Stomach (tissue), 4 donors: ENCODE measurements at regions not wholly inside any gene's neighbourhood (a gene's known extent, or its start where the extent isn't known, plus 50 kb on each side); places are given as distances from the start of the nearest gene placed in this dataset.

Experiments used
- CTCF ChIP-seq, 7 experiments: fragments of 450-650 bp in 4 of 7; fragments of 200-600 bp in 3 of 7; sonication (generic) in 3 of 7; IDR thresholded peaks; one replicate each; pipeline ENCODE4 v1.5.1; 2016 to 2019; ENCODE audit warnings: antibody characterized with exemption in 7 of 7, control low read depth in 2 of 7, mild to moderate bottlenecking in 1 of 7
- EP300 ChIP-seq: sonication (generic); formaldehyde crosslinking; IDR thresholded peaks from one replicate; pipeline ENCODE4 v1.6.1; 2017; ENCODE audit warnings: antibody characterized with exemption
- POLR2A ChIP-seq, 4 donors: fragments of 450-650 bp; IDR thresholded peaks; one replicate each; pipeline ENCODE4 v1.6.1; 2016; ENCODE audit warnings: antibody characterized with exemption in 4 of 4, control low read depth in 2 of 4, mild to moderate bottlenecking in 1 of 4, moderate library complexity in 1 of 4
- POLR2AphosphoS5 ChIP-seq, 3 donors: sonication (generic); formaldehyde crosslinking; IDR thresholded peaks; one replicate each; pipeline ENCODE4 v1.6.1; 2016; ENCODE audit warnings: antibody characterized with exemption in 3 of 3

- TF ChIP-seq CTCF (IDR thresholded peaks at IDR 0.05), result no peak
- no peak for TF ChIP-seq POLR2A (IDR thresholded peaks at IDR 0.05)
- no peak for TF ChIP-seq POLR2AphosphoS5 (IDR thresholded peaks at IDR 0.05)
- TF ChIP-seq EP300, result no peak
Measured at GRCh38 chr2:114076961-114077360, 187.1 kb downstream of the ACTR3 start.
